Progenitor cell of endocrine pancreas (in vitro differentiated cells): ENCODE measurements at regions not wholly inside any gene's neighbourhood (a gene's known extent, or its start where the extent isn't known, plus 50 kb on each side); places are given as distances from the start of the nearest gene placed in this dataset.
A peak's percentile ranks its signal among the peaks of the same experiment; 100 is the strongest.

ENCODE experiments used
- DNase-seq: peaks from one replicate; pipeline ENCODE4 v3.0.0; 2021; ENCODE audit warnings: low spot score; ENCODE audit not compliant: unreplicated experiment
- H3K27ac Mint-ChIP-seq: 2 replicates; pipeline ENCODE4 v1.8.0; 2021; ENCODE audit warnings: mild to moderate bottlenecking, moderate library complexity, mixed read lengths
- H3K27me3 Mint-ChIP-seq: 2 replicates; pipeline ENCODE4 v1.8.0; 2021; ENCODE audit warnings: mixed read lengths
- H3K36me3 Mint-ChIP-seq: 2 replicates; pipeline ENCODE4 v1.8.0; 2022; ENCODE audit warnings: mixed read lengths; ENCODE audit not compliant: insufficient read depth
- H3K4me1 Mint-ChIP-seq: 2 replicates; pipeline ENCODE4 v1.8.0; 2021; ENCODE audit warnings: low read depth, mixed read lengths
- H3K4me3 Mint-ChIP-seq: 2 replicates; pipeline ENCODE4 v1.8.0; 2021; ENCODE audit warnings: low read depth, mild to moderate bottlenecking, moderate library complexity, mixed read lengths
- H3K9me3 Mint-ChIP-seq: 2 replicates; pipeline ENCODE4 v1.8.0; 2021; ENCODE audit warnings: low read depth, mixed read lengths
- CTCF ChIP-seq: fragments of 200-600 bp; sonication (generic); IDR thresholded peaks from one replicate; pipeline ENCODE4 v1.5.0; 2021; ENCODE audit warnings: antibody characterized with exemption, mild to moderate bottlenecking; ENCODE audit not compliant: unreplicated experiment

GRCh38 chr11:15318814-15319213, 204.1 kb downstream of the INSC start:
- DNase-seq: no peak
- Mint-ChIP-seq H3K9me3 (no peaks in the 10 kb centered on the region), H3K27me3 (peaks cover 5% of the 10 kb centered on the region), H3K27ac (no peak overlapping the region), H3K4me3 (no peak overlapping the region), H3K36me3 (no peaks in the 10 kb centered on the region), H3K4me1 (no peaks in the 10 kb centered on the region)
- TF ChIP-seq CTCF: no peak

- no peak overlapping the region for H3K27ac Mint-ChIP-seq
- no peak for TF ChIP-seq CTCF
- no peak for DNase-seq
- H3K27me3 Mint-ChIP-seq: peaks cover 20% of the 10 kb centered on the region
- peaks cover 2% of the 10 kb centered on the region for H3K4me1 Mint-ChIP-seq
- H3K36me3 Mint-ChIP-seq: no peaks in the 10 kb centered on the region
- H3K9me3 Mint-ChIP-seq: no peaks in the 10 kb centered on the region
- no peak overlapping the region for H3K4me3 Mint-ChIP-seq
These were observed 211.8 kb downstream of the INSC start for GRCh38 chr11:15326520-15326919.

- Mint-ChIP-seq H3K27ac (no peak overlapping the region), H3K27me3 (peaks cover 16% of the 10 kb centered on the region), H3K36me3 (no peaks in the 10 kb centered on the region), H3K4me1 (peaks cover 2% of the 10 kb centered on the region), H3K9me3 (no peaks in the 10 kb centered on the region), H3K4me3 (no peak overlapping the region)
- DNase-seq: peak; percentile 65
- peak; percentile 74 for TF ChIP-seq CTCF
These were observed 213.1 kb downstream of the INSC start for GRCh38 chr11:15327786-15328231.

GRCh38 chr11:15333407-15333806, 218.7 kb downstream of the INSC start:
- no peak for DNase-seq
- peaks cover 14% of the 10 kb centered on the region for H3K27me3 Mint-ChIP-seq
- H3K27ac Mint-ChIP-seq: no peak overlapping the region
- H3K9me3 Mint-ChIP-seq: peaks cover 5% of the 10 kb centered on the region
- no peak overlapping the region for H3K4me3 Mint-ChIP-seq
- no peaks in the 10 kb centered on the region for H3K4me1 Mint-ChIP-seq
- no peaks in the 10 kb centered on the region for H3K36me3 Mint-ChIP-seq
- no peak for TF ChIP-seq CTCF

- no peak overlapping the region for H3K4me3 Mint-ChIP-seq
- DNase-seq: no peak
- no peaks in the 10 kb centered on the region for H3K4me1 Mint-ChIP-seq
- no peak overlapping the region for H3K27ac Mint-ChIP-seq
- peaks cover 13% of the 10 kb centered on the region for H3K9me3 Mint-ChIP-seq
- peaks cover 14% of the 10 kb centered on the region for H3K27me3 Mint-ChIP-seq
- H3K36me3 Mint-ChIP-seq: no peaks in the 10 kb centered on the region
- no peak for TF ChIP-seq CTCF
These were observed 220.0 kb downstream of the INSC start for GRCh38 chr11:15334766-15335165.
